M059J (cell line): ENCODE measurements at regions not wholly inside any gene's neighbourhood (a gene's known extent, or its start where the extent isn't known, plus 50 kb on each side); places are given as distances from the start of the nearest gene placed in this dataset.
"Not testable (repeated sequence)": the region's sequence is repeated elsewhere in the genome, so short reads cannot be mapped to it uniquely, and the experiment has no call there.

Source experiments
- DNase-seq: peaks from one replicate; pipeline ENCODE4 v3.0.0-alpha.2; 2012; ENCODE audit warnings: low read depth

DNA sequence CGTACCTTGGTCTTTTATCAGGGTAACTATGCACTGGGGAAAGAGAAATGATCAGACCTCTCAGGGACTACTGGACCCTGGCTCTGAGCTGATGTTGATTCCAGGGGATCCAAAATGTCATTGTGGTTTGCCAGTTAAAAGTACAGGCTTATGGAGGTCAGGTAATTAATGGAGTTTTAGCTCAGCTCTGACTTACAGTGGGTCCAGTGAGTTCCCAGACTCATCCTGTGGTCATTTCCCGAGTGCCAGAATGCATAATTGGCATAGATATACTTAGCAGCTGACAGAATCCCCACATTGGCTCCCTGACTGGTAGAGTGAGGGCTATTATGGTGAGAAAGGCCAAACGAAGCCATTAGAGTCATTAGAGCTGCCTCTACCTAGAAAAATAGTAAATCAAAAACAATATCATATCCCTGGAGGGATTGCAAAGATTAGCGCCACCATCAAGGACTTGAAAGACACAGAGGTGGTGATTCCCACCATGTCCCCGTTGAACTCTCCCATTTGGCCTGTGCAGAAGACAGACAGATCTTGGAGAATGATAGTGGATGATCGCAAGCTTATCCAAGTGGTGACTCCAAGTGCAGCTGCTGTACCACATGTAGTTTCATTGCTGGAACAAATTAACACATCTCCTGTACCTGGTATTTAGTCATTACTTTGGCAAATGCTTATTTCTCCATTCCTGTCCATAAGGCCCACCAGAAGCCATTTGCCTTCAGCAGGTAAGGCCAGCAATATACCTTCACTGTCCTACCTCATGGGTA, 152.4 kb downstream of the THBS2 start:
- peak; percentile 87 for DNase-seq

DNA sequence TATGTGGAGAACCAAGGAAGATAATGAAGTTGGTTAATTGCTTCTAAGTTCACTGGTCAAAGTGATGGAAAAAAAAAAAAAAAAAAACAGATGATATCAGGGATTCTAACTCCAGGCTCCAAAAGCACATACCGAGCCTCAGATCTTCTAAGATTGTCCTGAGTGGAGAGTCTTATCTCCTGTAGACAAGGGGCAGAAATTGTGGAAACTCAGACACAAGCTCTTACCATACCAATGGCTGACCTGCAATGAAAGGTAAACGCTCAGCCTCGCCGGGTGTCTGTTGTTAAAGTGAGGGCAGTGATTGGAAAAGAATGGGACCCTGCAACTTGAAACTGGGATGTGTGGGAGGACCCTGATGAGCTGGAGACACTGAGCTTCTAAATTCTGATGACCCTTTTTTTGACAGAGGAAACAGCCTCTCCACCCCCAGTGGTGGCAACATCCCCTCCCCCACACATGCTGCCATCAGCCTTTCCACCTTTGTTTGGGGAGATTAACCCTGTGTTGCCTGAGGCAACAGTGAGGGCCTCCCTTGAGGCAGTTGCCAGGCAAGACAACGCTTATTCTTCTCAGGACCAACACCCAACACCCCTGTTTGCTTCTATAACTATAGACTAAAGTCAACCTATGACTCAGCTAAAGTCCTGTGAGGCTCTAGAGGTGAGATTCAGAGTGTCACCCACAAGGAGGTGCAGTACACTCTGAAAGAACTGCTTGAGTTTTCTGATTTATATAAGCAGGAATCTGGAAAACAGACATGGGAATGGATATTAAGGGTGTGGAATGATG, 154.0 kb downstream of the THBS2 start:
- DNase-seq: peak; percentile 88

DNA sequence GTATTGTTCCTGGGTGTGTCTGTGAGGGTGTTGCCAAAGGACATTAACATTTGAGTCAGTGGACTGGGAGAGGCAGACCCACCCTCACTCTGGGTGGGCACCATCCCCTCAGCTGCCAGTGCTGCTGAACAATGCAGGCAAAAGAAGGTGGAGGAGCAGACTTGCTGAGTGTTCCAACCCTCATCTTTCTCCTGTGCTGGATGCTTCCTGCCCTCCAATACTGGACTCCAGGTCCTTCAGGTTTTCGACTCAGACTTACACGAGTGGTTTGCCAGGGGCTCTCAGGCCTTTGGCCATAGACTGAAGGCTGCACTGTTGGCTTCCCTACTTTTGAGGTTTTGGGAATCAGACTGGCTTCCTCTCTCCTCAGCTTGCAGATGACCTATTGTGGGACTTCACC, 155.0 kb downstream of the THBS2 start:
- DNase-seq: peak; percentile 37

DNA sequence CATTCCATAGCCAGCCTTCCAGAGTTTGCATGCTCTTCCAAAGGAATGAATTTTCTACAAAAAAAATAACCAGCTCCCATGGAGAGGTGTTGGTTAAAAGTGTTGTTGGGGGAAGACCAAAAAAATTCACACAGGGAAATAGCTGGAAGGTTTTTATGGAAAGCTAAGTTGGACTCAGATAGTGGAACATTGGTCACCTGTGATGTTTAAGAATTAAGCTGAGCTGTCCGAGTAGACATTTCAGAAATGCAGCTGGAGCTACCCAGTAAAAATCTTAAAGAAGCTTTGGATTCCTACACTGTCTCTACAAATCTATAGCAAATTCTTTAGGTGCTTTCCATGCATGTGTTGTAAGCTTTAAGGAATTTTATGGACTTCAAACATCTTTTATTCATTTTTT, 155.5 kb downstream of the THBS2 start:
- no peak for DNase-seq

DNA sequence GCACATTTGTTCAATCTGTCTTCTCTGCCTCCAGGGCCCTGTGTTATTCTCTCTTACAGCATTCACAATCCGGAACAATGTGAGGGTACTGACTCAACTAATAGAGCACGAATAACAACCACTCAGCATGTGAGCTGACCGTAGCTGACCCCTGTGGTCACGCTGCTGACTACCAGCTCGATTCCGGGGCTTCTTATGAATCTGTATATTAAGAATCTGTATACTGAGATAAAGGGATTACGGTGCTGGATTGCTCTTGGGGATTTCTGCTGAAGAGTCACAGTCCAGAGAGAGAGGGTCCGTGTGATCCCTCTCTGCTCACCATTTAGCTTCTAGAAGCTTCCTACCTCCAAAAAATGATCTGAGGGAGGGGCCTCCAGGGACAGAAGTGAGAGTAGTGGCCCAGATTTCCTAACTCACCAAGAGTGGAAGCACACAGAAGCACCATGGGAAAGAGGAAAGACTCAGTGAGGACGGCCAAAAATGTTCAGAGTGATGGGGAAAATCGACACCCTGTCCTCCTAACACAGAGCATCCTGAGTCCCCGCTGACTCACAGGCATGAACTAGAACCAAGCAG, 156.2 kb downstream of the THBS2 start:
- DNase-seq: peak; percentile 99

DNA sequence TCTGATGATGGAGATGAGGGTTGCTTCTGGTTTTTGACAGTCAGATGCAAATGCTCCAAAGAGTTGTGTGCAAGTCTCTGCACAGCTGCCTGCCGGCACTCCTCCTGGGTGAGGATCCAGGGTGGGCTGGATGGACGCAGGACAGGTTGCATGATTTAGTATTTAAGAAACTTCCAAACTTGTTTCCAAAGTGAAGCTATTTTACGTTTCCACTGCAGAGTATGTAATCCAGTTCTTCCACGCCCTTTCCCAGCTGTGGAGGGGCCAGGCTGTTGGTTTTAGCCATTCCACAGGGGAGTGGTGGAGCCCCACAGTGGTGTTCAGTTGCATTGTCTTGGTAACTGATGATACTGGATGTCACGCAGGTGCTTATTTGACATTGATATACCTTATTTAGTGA, 157.3 kb downstream of the THBS2 start:
- DNase-seq: no peak

DNA sequence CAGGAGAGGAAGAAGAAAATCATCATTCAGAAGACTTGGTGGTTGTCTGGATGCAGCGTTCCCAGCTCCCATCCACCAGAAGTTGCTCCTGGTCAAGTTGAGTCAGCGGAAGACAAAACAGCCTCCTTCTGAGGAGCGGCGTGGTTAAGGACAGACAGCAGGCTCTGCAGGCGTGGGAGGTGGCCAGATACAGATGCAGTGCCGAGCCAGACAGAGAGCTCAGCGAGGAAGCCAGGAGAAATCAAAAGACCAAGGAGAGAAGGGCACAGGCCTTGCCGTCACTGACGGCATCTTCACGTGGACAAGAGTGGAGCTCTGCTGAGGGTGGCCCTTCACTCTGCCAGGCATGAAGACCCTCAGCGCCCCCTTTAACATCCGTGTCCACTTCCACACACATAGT, 158.5 kb downstream of the THBS2 start:
- no peak for DNase-seq

DNA sequence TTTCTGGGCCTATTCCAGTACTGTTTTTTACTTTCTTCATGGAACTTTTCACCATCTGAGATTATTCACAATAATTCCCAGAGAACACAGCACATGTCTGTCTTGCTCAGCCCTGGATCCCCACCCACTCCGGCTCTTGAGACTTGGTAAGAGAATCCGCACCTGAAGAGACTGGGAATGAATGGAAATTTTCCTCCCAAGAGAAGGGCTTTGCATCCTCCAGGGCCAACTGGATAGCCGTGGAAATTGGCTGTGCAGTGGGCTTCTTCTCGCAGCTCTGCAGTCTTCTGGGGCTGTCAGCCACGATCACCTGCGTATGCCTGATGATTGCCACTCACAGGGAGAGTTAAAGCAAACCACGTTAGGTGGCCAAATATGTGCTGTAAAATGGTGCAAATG, 159.1 kb downstream of the THBS2 start:
- DNase-seq: no peak

DNA sequence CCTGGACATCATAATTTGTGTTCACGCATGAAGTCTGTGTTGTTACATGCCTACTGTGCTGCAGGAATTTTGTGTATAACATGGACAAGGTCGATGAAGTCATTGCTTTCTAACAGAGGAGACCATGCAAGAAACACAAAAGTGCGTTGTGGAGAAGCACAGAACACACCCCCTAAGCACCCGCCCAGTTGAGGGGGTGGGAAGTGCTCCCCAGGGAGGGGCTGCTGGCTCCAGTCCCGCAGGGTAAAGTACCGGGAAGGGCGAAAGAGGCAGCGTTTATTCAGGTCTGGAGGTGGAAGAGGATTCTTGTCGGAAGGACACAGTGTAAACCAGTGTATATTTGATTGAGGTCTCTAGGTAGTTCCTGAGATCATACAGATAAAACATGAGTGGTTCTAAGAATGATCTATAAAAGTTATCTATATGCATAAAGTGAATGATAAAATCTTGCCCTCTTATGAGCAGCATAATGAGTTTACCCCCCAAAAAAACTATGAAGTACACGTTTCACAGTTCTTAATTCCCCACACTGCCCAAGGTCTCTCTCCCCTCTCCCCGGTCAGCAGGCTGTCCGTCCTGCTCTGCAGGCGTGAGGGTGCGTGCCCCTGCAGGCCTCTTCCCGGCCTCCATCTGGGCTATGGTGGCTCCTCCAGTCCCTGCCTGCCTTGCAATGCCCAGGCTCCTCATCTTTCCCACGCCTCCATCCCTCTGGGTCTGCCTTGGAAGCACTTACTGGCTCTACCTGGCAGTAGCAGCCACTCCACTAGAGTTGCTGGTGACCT, 159.7 kb downstream of the THBS2 start:
- no peak for DNase-seq

DNA sequence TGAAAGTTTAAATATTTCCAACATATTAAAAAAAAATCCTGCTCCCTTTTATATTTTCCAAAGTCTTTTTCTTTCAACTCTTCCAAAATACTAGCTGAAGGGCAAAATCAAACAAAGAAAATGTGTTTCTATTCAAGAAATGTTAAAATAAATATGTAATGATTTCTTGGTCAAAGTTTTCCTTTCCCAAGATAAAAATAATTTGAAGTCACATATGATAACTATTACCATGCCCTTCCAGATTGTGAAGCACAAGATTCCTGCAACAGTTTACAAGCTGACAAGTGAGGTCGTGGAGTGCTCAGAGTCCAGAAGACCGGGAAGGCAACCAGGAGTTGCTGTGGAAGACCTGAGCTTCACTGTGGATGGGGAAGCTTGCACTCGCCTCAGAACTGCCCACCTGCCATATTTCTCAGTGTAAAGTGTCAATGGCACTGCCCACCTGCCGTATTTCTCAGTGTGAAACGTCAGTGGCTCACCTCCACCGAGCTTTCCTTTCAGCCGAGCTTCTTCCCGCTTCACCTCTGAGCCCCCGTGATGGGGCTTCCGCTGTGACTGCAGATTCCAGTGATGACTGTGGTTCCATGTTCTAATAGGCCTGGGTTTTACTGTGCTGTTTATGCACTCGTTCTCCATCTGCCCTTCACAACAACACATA, 160.5 kb downstream of the THBS2 start:
- DNase-seq: no peak

DNA sequence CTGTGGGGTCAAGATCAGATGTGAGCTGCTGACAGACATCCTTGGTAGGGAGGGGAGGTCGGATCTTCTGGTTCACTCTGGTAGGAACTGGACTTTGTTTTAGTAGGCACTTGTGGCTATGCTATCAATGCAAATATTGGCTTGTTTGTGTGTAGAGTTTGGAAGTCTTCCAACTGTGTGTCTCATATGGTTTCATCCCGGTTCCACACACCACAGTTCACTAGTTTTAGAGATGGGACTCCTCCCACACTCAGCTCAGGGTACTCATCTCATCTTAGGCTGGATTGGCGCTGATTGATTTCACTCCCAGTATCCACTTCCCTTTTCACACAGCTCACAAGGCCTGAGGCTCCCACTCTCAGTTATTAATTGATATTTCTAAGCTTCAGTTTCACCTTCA, 161.3 kb downstream of the THBS2 start:
- no peak for DNase-seq

DNA sequence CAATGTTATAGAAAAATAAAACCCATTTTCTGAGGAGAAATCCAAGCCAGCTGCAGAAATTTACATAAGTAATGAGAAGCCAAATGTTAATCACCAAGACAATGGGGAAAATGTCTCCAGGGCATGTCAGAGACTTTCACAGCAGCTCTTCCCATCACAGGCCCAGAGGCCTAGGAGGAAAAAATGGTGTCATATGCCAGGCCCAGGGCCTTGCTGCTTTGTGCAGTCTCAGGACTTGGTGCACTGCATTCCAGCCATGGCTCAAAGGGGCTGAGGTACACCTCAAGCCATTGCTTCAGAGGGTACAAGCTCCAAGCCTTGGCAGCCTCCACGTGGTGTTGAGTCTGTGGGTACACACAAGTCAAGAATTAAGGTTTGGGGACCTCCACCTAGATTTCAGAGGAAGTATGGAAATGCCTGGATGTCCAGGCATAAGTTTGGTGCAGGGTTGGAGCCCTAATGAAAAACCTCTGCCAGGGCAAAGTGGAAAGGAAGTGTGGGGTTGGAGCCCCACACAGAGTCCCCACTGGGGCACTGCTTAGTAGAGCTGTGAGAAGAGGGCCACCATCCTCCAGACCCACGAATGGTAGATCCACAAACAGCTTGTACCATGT, 163.0 kb downstream of the THBS2 start:
- not testable (repeated sequence) for DNase-seq

DNA sequence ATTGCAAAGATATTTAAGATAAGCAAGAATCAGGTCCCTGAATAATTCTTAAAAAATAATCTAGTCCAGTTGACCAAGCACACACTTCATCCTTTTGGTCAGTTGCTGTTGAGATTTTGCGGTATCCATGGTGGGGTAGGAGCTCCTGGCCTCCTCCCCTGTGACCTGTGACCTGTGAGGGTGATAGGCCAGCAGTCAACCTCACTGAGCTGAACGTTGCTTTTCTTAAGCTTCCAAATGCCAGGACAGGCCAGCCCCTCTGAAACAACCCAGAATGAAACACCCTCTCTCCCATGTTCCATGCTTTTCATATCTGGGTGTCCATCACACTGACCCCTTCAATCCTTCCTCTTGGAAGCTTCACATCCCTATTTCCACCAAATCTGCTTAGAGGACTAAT, 164.9 kb downstream of the THBS2 start:
- DNase-seq: no peak

DNA sequence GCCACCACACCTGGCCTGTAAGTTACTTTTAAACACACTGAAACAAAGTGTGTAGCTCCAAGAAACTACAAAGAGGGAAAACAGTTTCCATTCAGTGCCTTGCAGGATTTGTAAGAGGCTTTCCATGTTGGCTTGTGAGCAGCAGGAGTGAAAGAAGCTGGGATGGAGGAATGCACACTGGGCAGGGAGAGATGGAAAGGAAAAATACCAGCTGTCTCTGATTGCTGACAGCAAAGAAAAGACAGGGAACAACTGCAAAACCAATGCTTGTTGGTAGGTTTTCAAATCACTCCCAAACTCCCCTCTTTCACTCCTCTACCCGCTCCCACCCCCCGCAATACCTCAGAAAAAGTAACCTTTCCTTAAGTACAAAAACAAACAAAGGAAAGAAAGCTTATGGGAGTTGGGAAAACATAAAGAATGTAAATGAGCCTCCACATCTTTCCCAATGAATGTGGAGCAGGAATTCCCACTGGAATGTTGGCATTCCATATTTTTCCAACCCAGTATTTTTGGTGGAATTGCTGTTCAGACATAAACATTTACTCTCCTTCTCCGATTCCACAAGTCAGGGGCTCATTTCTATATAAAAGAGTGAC, 166.1 kb downstream of the THBS2 start:
- DNase-seq: no peak

DNA sequence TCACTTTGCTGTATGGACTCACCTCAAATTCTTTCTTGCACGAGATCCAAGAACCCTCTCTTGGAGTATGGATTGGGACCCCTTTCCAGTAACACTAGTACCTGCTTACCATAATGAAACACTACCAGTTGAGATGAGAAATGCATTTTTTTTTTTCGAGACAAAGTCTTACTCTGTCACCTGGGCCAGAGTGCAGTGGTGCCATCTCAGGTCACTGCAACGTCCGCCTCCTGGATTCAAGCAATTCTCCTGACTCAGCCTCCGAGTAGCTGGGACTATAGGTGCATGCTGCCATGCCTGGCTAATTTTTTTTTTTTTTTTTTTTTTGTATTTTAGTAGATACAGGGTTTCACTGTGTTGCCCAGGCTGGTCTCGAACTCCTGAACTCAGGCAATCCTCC, 167.0 kb downstream of the THBS2 start:
- DNase-seq: not testable (repeated sequence)

DNA sequence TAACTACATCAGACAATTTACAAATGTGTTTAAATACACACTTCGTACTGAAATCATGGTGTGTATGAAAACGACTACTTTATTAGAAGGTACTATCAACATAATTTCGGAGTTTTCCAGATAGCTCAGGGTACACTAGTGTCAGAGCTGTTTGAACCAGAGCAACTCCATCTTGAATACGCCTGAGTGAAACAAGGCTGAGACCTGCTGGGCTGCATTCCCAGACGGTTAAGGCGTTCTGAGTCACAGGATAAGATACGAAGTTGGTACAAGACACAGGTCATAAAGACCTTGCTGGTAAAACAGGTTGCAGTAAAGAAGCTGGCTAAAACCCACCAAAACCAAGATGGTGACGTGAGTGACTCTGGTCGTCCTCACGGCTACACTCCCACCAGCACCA, 167.6 kb downstream of the THBS2 start:
- DNase-seq: peak; percentile 64

DNA sequence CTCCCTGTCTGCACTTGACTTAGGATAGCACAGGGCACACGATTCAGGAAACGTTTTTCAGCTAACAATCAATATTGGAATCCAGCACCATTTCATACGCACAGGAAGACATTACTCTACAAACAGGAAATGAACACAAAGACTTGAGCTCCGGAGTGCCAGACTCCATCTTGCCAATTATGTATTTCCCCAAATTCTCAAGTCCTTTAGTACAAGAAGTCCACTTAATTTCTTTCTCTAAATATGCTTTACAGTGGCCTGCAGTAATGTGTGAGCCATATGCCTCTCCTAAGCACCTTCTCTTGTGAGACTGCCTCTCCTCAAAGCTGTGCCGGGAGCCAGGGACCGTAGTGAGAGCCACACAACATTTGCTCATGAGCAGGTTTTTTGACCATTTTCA, 168.2 kb downstream of the THBS2 start:
- DNase-seq: no peak

DNA sequence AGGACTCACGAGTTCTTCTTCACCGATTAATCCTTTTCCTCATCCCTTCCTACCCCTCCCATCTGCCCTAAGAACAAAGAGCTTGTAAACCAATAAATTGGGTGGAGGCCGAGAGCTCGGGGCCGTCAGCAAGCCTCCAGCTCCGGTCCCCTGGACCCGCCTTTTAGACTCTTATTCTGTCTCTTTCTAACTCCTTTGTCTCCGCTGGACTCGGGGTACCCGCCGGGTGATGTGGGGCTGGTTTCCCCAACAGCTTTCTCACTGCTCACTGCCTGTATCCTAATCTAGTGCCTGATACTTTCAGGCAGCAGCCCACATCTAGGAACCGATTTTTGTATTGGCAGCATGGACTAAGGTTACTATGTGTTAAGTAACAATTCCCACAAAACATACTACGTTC, 169.1 kb downstream of the THBS2 start:
- DNase-seq: not testable (repeated sequence)

DNA sequence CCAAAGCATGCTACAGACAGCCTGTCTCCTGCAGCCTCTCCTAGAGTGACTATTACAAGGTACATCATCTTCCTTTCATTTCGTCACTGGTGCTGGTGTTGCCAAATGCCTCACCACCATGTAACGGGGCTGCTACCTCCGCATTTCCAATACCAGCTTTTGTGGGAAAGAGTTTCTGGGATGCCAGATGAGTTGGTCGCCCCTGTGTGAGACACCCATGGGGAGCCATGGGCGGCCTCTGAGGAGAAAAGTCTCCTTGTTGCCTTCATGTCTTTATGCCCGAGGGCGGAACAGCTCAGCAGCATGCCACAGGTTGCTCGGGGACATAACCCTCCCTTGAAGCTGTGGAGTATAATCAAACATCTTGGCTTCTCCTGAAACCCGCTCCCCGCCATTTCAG, 169.6 kb downstream of the THBS2 start:
- peak; percentile 57 for DNase-seq

DNA sequence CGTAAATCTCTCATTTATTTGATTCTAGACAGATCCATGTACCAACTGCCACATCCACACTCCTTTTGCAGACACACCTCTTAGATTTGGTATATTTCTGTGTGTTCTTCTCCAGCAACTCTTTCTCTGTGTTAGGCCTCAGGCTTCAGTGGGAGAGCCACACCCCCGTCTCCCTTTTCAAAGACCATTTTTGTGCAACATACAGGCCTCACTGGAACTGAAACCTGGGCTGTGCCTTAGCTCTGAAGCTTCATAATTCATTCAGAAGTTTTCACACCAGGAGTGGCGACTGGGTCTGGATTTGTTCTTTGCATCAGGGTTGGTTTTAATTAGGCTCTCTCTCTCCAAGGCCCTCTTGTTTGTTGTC, 170.2 kb downstream of the THBS2 start:
- DNase-seq: no peak
